ES-I3 (cell line): ENCODE measurements at regions not wholly inside any gene's neighbourhood (a gene's known extent, or its start where the extent isn't known, plus 50 kb on each side); places are given as distances from the start of the nearest gene placed in this dataset.

Experiments used
- H3K36me3 ChIP-seq: 2 replicates; pipeline ENCODE4 v1.6.1; 2013; ENCODE audit warnings: mild to moderate bottlenecking, low read length, control low read depth, moderate library complexity; ENCODE audit not compliant: insufficient read depth
- H3K4me1 ChIP-seq: 2 replicates; pipeline ENCODE4 v1.6.1; 2013; ENCODE audit warnings: mild to moderate bottlenecking, control low read depth, low read length; ENCODE audit not compliant: insufficient read depth
- H3K9ac ChIP-seq: 2 replicates; pipeline ENCODE4 v1.6.1; 2013; ENCODE audit warnings: low read depth, mild to moderate bottlenecking, low read length, moderate library complexity
- H3K9me3 ChIP-seq: 2 replicates; pipeline ENCODE4 v1.6.1; 2013; ENCODE audit warnings: mild to moderate bottlenecking, low read length, moderate library complexity; ENCODE audit not compliant: control insufficient read depth, insufficient read depth

- Histone ChIP-seq H3K36me3 (no peaks in the 10 kb centered on the region), H3K9me3 (no peaks in the 10 kb centered on the region), H3K9ac (no peak overlapping the region), H3K4me1 (no peaks in the 10 kb centered on the region)
These were observed 64.3 kb downstream of the DMRTA2 start for GRCh38 chr1:50358962-50359361.

DNA sequence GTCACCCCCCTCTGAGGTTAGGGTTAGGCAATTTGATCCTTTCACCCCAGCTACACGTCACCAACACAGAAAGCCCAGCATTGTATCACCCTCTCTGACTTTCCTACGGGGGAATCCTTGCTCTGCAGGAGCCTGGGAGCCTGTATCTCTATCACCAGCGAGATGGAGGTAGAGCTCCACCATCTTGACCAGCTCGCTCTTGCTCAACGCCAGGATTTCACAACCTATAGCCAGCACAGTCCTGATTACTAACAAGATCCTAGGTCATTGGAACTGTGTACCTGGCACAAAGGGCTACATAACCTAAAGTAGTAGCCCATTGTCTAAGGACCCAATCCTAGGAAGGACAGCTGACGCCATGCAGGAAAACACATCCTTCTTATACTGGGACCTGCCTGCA lies 66.1 kb downstream of the DMRTA2 start:
- no peaks in the 10 kb centered on the region for H3K4me1 ChIP-seq
- H3K36me3 ChIP-seq, result no peaks in the 10 kb centered on the region
- no peak overlapping the region for H3K9ac ChIP-seq
- H3K9me3 ChIP-seq, result no peaks in the 10 kb centered on the region

DNA sequence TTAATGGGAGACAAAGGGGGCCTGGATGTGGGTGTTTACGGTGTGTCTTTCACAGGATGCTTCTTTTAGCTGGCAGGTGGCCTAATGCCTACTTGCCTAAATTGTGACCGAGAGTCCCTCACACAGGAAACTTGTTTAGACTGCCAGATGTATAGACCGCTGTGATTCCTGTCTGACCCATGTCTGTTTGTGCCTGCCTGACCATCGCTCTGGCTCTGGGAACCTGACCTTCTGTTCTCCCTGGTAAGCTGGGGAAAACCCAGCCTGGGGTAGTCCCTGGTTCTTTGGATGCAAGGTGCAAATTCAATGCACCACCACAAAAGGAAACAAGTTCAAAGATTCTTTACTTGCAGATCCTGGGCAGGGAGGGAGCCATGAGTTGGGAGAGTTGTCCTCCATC lies 68.4 kb downstream of the DMRTA2 start:
- Histone ChIP-seq H3K9me3 (no peaks in the 10 kb centered on the region), H3K36me3 (no peaks in the 10 kb centered on the region), H3K4me1 (no peaks in the 10 kb centered on the region), H3K9ac (no peak overlapping the region)

DNA sequence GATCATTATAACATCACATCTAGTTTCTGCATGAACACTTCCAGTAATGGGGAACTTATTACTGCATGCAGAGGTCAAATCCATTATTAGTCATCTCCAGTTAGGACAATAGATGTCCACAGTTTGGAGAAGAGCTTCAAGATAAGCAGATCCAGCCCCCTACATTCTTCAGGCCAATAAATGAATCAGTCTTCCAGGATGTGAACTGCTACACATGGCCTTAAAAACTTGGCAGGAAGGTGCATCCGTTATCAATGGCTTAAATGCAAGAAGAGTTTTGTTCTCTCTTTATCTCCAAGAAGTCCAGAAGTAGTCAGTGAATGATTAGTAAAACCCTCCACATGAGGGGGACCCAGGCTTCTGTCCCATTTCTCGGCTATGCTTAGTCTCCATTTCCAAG lies 70.8 kb downstream of the DMRTA2 start:
- H3K4me1 ChIP-seq, result no peaks in the 10 kb centered on the region
- H3K9ac ChIP-seq, result no peak overlapping the region
- no peaks in the 10 kb centered on the region for H3K9me3 ChIP-seq
- no peaks in the 10 kb centered on the region for H3K36me3 ChIP-seq

- no peaks in the 10 kb centered on the region for H3K36me3 ChIP-seq
These were observed 72.4 kb downstream of the DMRTA2 start for GRCh38 chr1:50350868-50351267.

GRCh38 chr1:50350421-50350820 lies 72.8 kb downstream of the DMRTA2 start:
- no peaks in the 10 kb centered on the region for H3K4me1 ChIP-seq
- no peak overlapping the region for H3K9ac ChIP-seq
- no peaks in the 10 kb centered on the region for H3K36me3 ChIP-seq
- H3K9me3 ChIP-seq, result no peaks in the 10 kb centered on the region

More at GRCh38 chr1:50350868-50351267, 72.4 kb downstream of the DMRTA2 start:
- Histone ChIP-seq H3K4me1 (no peaks in the 10 kb centered on the region), H3K9ac (no peak overlapping the region), H3K9me3 (no peaks in the 10 kb centered on the region)

- Histone ChIP-seq H3K9me3 (no peaks in the 10 kb centered on the region), H3K36me3 (no peaks in the 10 kb centered on the region), H3K9ac (no peak overlapping the region), H3K4me1 (no peaks in the 10 kb centered on the region)
These were observed 74.0 kb downstream of the DMRTA2 start for GRCh38 chr1:50349242-50349565.

- H3K9ac ChIP-seq, result no peak overlapping the region
- H3K4me1 ChIP-seq, result no peaks in the 10 kb centered on the region
- H3K9me3 ChIP-seq, result no peaks in the 10 kb centered on the region
- no peaks in the 10 kb centered on the region for H3K36me3 ChIP-seq
These were observed 74.6 kb downstream of the DMRTA2 start for GRCh38 chr1:50348449-50349241.

DNA sequence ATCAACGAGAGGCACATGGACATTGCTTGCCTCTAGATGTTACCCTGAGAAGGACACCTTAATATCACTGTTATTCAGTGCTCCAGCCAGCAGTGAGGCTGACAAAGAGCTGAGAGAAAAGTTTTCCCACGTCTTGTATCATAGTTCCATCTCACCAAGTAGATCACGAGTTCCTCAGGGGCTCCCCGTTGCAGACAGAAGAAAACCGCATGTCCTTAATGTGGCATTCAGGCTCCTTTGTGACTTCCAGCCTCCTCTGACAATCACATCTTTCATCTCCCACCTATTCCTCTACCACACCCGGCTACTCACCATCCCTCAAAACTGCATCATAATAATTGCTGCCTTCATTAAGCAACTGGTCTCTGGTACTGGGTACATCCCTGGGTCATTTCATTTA lies 75.3 kb downstream of the DMRTA2 start:
- Histone ChIP-seq H3K9ac (no peak overlapping the region), H3K9me3 (no peaks in the 10 kb centered on the region), H3K4me1 (no peaks in the 10 kb centered on the region), H3K36me3 (no peaks in the 10 kb centered on the region)

DNA sequence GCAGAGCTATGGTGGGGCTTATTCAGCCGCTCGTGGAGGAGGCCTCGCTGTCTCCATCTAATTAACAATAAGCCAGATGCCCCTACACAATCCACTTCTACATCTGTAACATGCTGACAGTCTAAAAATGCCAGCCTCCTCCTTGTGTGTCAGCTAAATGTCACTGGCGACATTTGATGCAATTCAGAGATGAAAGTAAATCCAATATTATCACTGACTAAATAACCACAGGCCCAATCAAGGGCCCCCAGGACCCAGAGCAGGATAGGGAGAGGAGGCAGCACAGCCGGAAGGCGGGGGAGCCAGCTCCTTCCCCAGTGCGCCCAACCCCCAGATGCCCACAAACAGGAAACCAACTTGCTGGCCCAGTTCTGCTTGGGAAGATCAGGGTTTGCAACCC lies 76.6 kb downstream of the DMRTA2 start:
- Histone ChIP-seq H3K4me1 (no peaks in the 10 kb centered on the region), H3K9ac (no peak overlapping the region), H3K9me3 (no peaks in the 10 kb centered on the region), H3K36me3 (no peaks in the 10 kb centered on the region)

DNA sequence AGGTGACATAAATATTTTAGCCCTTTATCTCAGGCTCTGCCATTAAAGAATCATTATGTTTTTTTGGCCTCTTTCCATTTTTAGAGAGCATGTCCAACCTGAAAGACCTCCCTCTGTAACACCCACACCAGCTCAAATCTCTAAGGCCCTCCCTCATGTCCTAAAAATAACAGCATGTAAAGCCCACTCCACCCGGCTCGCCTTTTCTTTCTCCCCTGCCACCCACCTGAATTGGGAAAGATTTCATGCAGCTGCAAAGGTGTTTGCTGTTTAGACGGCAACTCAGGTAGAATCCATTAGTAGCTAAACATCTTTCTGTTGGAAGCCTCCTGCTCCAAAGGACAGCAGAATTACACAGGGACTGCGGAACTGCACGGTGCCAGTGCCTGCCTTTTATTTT lies 79.9 kb downstream of the DMRTA2 start:
- H3K9me3 ChIP-seq, result no peaks in the 10 kb centered on the region
- no peaks in the 10 kb centered on the region for H3K36me3 ChIP-seq
- no peaks in the 10 kb centered on the region; the same call in 1 of the 2 replicates for H3K4me1 ChIP-seq
- H3K9ac ChIP-seq, result no peak overlapping the region

- no peaks in the 10 kb centered on the region for H3K9me3 ChIP-seq
- no peak overlapping the region for H3K9ac ChIP-seq
- no peaks in the 10 kb centered on the region; the same call in 1 of the 2 replicates for H3K4me1 ChIP-seq
- H3K36me3 ChIP-seq, result no peaks in the 10 kb centered on the region
These were observed 80.7 kb downstream of the DMRTA2 start for GRCh38 chr1:50342525-50342924.

- Histone ChIP-seq H3K36me3 (no peaks in the 10 kb centered on the region), H3K9ac (no peak overlapping the region), H3K9me3 (no peaks in the 10 kb centered on the region), H3K4me1 (no peaks in the 10 kb centered on the region)
These were observed 88.2 kb downstream of the DMRTA2 start for GRCh38 chr1:50335036-50335435.

DNA sequence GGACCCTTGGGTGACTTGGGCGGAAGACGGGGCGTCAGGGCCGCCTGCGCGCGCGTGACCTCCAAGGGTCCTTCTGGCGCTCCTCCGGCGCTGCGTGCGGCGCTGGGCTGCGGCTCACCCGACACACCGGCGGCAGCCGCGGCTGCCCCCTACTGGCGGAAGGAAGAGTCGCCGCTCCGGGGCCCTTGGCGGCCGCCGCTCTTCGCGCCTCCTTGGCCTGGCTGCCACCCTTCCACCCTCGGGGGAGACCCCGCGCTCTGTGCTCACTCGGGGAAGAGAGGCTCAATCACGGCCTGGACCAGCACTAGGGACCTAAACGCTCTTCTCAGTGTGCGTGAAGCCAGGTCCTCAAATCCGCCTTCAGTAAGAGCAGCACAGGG lies 89.7 kb downstream of the DMRTA2 start:
- Histone ChIP-seq H3K9me3 (no peaks in the 10 kb centered on the region), H3K36me3 (no peaks in the 10 kb centered on the region), H3K9ac (peak overlapping the region; percentile 60; the same call in 1 of the 2 replicates), H3K4me1 (no peaks in the 10 kb centered on the region)

- H3K36me3 ChIP-seq, result no peaks in the 10 kb centered on the region
- no peaks in the 10 kb centered on the region for H3K9me3 ChIP-seq
- H3K4me1 ChIP-seq, result no peaks in the 10 kb centered on the region
- peak overlapping the region; percentile 60; the same call in 1 of the 2 replicates for H3K9ac ChIP-seq
These were observed 90.2 kb downstream of the DMRTA2 start for GRCh38 chr1:50332941-50333594.
